Thoracic aorta (tissue), 2 donors: ENCODE measurements at regions not wholly inside any gene's neighbourhood (a gene's known extent, or its start where the extent isn't known, plus 50 kb on each side); places are given as distances from the start of the nearest gene placed in this dataset.

Source experiments
- ATAC-seq: fragments of 150-250 bp; one replicate; pipeline ENCODE4 v1.8.0; 2017; ENCODE audit warnings: low read depth; ENCODE audit not compliant: insufficient number of reproducible peaks, low FRiP score
- DNase-seq: peaks from one replicate; pipeline ENCODE4 v3.0.0-alpha.2; 2020; ENCODE audit warnings: low spot score
- H3K27ac ChIP-seq, 2 donors: fragments of 200-600 bp; sonication (generic); 1 replicate in 1 of 2; 2 replicates in 1 of 2; pipeline ENCODE4 v1.5.1; 2016; ENCODE audit warnings: mild to moderate bottlenecking in 2 of 2, moderate library complexity in 2 of 2
- H3K27me3 ChIP-seq: fragments of 200-600 bp; sonication (generic); replicated peaks from 2 replicates; pipeline ENCODE4 v1.6.0; 2016; ENCODE audit warnings: mild to moderate bottlenecking; ENCODE audit not compliant: insufficient read depth
- H3K36me3 ChIP-seq: fragments of 200-600 bp; sonication (generic); one replicate; pipeline ENCODE4 v1.5.1; 2016
- H3K4me1 ChIP-seq, 2 donors: fragments of 200-600 bp; sonication (generic); 1 replicate in 1 of 2; 2 replicates in 1 of 2; pipeline versions ENCODE4 v1.5.1 to v1.6.0; 2016; ENCODE audit warnings: low read depth in 2 of 2, mild to moderate bottlenecking in 1 of 2; ENCODE audit not compliant: control insufficient read depth in 1 of 2
- H3K4me3 ChIP-seq: fragments of 200-600 bp; sonication (generic); 2 replicates; pipeline ENCODE4 v1.5.1; 2016; ENCODE audit warnings: mild to moderate bottlenecking
- H3K9me3 ChIP-seq: fragments of 200-600 bp; sonication (generic); 2 replicates; pipeline ENCODE4 v1.5.1; 2016
- TF ChIP-seq, protein P1 (sequence below): fragments of 200-600 bp; sonication (generic); IDR thresholded peaks from one replicate; pipeline ENCODE4 v1.5.1; 2019; ENCODE audit warnings: antibody characterized with exemption

DNA sequence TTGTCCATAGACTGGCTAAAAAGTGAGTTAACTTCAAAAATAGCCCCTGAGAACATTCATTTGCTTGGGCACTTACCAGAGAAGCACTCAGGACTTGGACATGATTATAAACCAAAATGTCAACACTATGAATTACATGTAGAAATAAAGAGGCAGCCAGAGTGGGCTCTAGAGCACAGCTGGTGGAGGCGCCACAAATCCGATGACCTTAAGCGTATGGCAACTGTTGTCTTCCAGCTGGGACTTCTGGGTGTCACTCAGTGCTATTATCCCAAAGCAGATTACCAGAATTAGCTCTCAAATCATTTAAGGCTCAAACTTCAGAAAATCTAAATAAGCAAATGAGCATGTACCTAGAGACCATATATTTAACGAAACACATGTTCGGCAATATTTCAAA lies 1255.5 kb upstream of the SLC10A2 start:
- DNase-seq (no peak), ATAC-seq (no peak)
- TF ChIP-seq, protein P1, sequence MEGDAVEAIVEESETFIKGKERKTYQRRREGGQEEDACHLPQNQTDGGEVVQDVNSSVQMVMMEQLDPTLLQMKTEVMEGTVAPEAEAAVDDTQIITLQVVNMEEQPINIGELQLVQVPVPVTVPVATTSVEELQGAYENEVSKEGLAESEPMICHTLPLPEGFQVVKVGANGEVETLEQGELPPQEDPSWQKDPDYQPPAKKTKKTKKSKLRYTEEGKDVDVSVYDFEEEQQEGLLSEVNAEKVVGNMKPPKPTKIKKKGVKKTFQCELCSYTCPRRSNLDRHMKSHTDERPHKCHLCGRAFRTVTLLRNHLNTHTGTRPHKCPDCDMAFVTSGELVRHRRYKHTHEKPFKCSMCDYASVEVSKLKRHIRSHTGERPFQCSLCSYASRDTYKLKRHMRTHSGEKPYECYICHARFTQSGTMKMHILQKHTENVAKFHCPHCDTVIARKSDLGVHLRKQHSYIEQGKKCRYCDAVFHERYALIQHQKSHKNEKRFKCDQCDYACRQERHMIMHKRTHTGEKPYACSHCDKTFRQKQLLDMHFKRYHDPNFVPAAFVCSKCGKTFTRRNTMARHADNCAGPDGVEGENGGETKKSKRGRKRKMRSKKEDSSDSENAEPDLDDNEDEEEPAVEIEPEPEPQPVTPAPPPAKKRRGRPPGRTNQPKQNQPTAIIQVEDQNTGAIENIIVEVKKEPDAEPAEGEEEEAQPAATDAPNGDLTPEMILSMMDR = no peak
- no peaks in the 10 kb centered on the region for H3K36me3 ChIP-seq
- H3K27me3 ChIP-seq = no peaks in the 10 kb centered on the region
- no peak overlapping the region for H3K27ac ChIP-seq
- no peak overlapping the region for H3K4me3 ChIP-seq
- no peaks in the 10 kb centered on the region for H3K9me3 ChIP-seq
- H3K4me1 ChIP-seq = no peaks in the 10 kb centered on the region

- no peak overlapping the region for H3K4me3 ChIP-seq
- H3K9me3 ChIP-seq = no peaks in the 10 kb centered on the region
- no peak overlapping the region for H3K27ac ChIP-seq
- H3K27me3 ChIP-seq = no peaks in the 10 kb centered on the region
- no peaks in the 10 kb centered on the region for H3K4me1 ChIP-seq
- TF ChIP-seq, protein P1 = no peak
- DNase-seq (no peak), ATAC-seq (no peak)
- no peaks in the 10 kb centered on the region for H3K36me3 ChIP-seq
Measured at GRCh38 chr13:104320446-104320845, 1254.2 kb upstream of the SLC10A2 start.

DNA sequence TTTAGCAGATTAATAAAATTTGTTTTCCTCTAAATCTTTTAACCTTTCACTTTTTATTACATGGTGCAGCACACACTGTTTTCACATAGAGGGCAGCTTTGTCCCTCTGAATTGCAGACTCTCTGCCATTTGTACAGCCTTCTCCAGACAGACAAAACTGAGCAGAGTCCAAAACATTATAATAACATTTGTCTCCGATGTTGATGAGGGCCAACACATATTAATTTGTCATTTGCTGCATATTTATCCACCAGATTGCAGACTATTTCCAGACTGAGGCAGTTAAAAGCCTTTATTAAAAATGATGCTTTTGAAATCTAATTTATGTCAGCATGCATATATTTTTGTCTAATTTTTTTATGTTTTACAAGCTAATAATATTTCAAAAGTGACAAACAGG lies 1251.9 kb upstream of the SLC10A2 start:
- Histone ChIP-seq H3K9me3 (no peaks in the 10 kb centered on the region), H3K27me3 (no peaks in the 10 kb centered on the region), H3K4me1 (no peaks in the 10 kb centered on the region), H3K4me3 (no peak overlapping the region), H3K36me3 (no peaks in the 10 kb centered on the region), H3K27ac (no peak overlapping the region)
- DNase-seq (no peak), ATAC-seq (no peak)
- TF ChIP-seq, protein P1 = no peak

GRCh38 chr13:104315606-104316005 lies 1249.4 kb upstream of the SLC10A2 start:
- no peaks in the 10 kb centered on the region for H3K9me3 ChIP-seq
- ATAC-seq (no peak), DNase-seq (no peak)
- H3K36me3 ChIP-seq = no peaks in the 10 kb centered on the region
- H3K27ac ChIP-seq = no peak overlapping the region
- TF ChIP-seq, protein P1 = no peak
- H3K27me3 ChIP-seq = no peaks in the 10 kb centered on the region
- no peaks in the 10 kb centered on the region for H3K4me1 ChIP-seq
- no peak overlapping the region for H3K4me3 ChIP-seq

GRCh38 chr13:104314926-104315535 lies 1248.8 kb upstream of the SLC10A2 start:
- H3K36me3 ChIP-seq = no peaks in the 10 kb centered on the region
- DNase-seq = no peak
- no peak overlapping the region for H3K27ac ChIP-seq
- no peaks in the 10 kb centered on the region for H3K27me3 ChIP-seq
- TF ChIP-seq, protein P1 = no peak
- H3K4me1 ChIP-seq = no peaks in the 10 kb centered on the region
- H3K4me3 ChIP-seq = no peak overlapping the region
- H3K9me3 ChIP-seq = no peaks in the 10 kb centered on the region
- ATAC-seq = no peak
